ENCODE measurements at regions not wholly inside any gene's neighbourhood (a gene's known extent, or its start where the extent isn't known, plus 50 kb on each side); places are given as distances from the start of the nearest gene placed in this dataset.
"Not testable (repeated sequence)": the region's sequence is repeated elsewhere in the genome, so short reads cannot be mapped to it uniquely, and the experiment has no call there.

- peak in 1 of 2 donors; percentile 20 for DNase-seq
Observed at GRCh38 chr2:101610750-101611315, 86.7 kb upstream of the MAP4K4 start.

GRCh38 chr2:101609433-101609832, 88.1 kb upstream of the MAP4K4 start:
- no peak for DNase-seq

DNA sequence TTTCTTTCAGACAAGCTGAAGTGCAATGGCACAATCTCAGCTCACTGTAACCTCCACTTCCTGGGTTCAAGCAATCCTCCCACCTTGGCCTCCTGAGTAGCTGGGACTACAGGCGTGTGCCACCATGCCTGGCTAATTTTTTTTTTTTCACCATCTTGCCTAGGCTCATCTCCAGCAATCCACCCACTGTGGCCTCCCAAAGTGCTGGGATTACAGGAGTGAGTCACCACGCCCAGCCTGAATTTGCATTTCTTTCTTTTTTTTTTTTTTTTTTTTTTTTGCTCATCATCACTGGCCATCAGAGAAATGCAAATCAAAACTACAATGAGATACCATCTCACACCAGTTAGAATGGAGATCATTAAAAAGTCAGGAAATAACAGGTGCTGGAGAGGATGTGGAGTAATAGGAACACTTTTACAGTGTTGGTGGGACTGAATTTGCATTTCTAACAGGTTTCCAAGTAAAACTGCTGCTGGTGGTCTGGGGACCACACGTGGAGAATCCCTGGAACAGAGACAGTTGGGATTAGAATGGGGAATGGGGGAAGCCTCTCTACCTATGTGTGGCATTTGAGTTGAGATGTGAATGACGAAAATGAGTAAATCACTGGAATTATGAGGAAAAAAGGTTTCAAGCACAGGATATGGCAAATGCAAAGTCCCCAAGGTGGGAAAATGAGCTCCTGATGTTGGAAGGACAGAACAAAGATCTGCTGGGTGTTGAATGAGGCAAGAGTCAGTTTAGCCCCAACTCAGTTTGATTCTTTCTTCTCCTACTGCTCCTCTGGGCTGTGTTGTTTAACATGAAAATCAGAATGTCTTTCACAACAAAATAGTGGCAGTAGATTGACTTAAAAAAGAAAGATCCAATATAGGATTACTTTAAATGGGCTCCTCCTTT, 88.8 kb upstream of the MAP4K4 start:
- DNase-seq: no peak

GRCh38 chr2:101597347-101597944, 100.1 kb upstream of the MAP4K4 start:
- DNase-seq: no peak

GRCh38 chr2:101596333-101596732, 101.2 kb upstream of the MAP4K4 start:
- no peak for DNase-seq

- DNase-seq: peak in 1 of 2 donors; percentile 7
Observed at GRCh38 chr2:101587251-101587650, 110.3 kb upstream of the MAP4K4 start.

DNA sequence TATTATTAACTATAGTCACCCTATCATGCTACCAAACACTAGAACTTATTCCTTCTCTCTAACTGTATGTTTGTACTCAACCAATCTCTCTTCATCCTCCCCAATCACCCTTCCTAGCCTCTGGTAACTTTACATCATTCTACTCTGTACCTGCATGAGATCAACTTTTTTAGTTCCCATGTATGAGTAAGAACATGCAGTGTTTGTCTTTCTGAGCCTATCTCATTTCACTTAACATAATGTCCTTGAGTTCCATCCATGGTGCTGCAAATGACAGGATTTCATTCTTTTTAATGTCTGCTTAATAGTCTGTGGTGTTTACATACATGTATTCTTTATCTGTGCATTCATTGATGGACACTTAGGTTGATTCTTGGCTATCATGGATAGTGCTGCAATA, 108.9 kb upstream of the RFX8 start:
- DNase-seq: no peak

GRCh38 chr2:101581675-101582299, 106.9 kb upstream of the RFX8 start:
- DNase-seq: no peak

GRCh38 chr2:101580528-101580927, 105.6 kb upstream of the RFX8 start:
- no peak for DNase-seq

GRCh38 chr2:101578671-101579070, 103.8 kb upstream of the RFX8 start:
- no peak for DNase-seq

GRCh38 chr2:101578135-101578534, 103.2 kb upstream of the RFX8 start:
- DNase-seq: not testable (repeated sequence)

DNA sequence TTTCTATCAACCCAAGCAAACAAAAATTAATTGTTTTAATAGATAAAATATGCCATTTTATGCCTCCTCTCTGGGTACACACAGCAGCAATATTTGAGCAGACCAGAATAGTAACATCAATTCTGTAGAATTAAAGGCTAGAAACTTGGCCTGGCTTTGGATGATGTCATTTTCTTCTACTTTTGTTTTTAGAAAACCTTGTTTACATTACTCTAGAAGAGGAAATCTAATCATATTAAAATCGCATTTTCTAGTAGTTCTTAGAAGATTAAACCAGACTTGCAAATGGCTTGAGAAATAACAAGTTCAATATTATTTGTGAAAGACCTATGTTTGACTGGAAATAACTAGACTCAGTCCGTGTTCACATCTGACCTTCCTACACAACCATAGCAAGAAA, 102.3 kb upstream of the RFX8 start:
- DNase-seq: no peak

DNA sequence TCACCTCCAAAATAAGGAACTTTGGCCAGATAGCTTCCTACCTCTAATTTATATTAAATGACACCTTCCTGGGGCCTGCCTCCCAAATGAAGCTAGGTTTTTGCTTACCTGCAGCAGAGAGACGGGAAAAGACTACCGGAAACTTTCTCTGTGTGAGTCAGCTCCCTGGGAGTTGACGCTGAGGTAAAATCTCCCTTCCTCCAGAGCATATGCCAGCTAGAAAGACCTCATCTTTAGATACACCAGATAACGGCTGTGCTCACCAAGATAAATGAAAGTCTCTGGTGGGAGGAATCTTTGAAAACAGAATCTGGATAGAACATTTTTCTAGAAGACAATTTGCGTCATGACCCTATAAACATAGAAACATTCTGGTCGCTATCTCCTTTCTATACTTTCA, 99.7 kb upstream of the RFX8 start:
- no peak for DNase-seq

GRCh38 chr2:101571951-101572350, 97.0 kb upstream of the RFX8 start:
- no peak for DNase-seq

- no peak for DNase-seq
Observed at GRCh38 chr2:101569886-101570520, 95.1 kb upstream of the RFX8 start.

- DNase-seq: no peak
Observed at GRCh38 chr2:101568969-101569368, 94.1 kb upstream of the RFX8 start.

- no peak for DNase-seq
Observed at GRCh38 chr2:101566632-101567228, 91.8 kb upstream of the RFX8 start.

- DNase-seq: no peak
Observed at GRCh38 chr2:101563849-101564248, 88.9 kb upstream of the RFX8 start.

GRCh38 chr2:101560780-101561315, 85.9 kb upstream of the RFX8 start:
- peak; percentile 50 to 63 for DNase-seq

DNA sequence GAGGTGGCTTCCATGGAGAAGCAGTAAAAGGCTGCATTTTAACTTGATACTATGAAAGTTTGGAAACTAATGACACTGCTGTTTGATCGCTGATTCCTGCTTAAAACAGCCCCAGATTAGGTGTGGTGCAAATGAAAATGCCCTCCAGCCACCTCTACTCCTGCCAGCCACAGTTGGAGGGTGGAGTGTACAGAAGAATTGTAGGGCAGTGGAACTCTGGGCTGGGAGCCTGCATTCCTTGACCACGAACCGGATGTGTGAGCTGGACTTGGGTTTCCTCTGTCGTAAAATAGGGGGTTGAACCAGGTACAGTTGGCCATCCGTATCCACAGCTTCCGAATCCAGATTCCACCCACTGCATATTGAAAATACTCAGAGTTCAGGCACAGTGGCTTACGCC, 84.6 kb upstream of the RFX8 start:
- DNase-seq: no peak

GRCh38 chr2:101558740-101559525, 84.0 kb upstream of the RFX8 start:
- no peak for DNase-seq

All from inflammatory macrophage (primary cell).